Esophagus squamous epithelium (tissue), 5 donors: ENCODE measurements at regions not wholly inside any gene's neighbourhood (a gene's known extent, or its start where the extent isn't known, plus 50 kb on each side); places are given as distances from the start of the nearest gene placed in this dataset.

Experiments used
- DNase-seq: peaks from one replicate; lab custom pipeline; 2025; lab: John Stamatoyannopoulos, UW
- H3K27ac ChIP-seq, 4 donors: fragments of 200-600 bp; sonication (generic); one replicate each; pipeline ENCODE4 v1.5.1; 2016 to 2019; ENCODE audit warnings: mild to moderate bottlenecking in 1 of 4
- H3K27me3 ChIP-seq, 4 donors: fragments of 200-600 bp; sonication (generic); 1 replicate in 3 of 4; 2 replicates in 1 of 4; pipeline versions ENCODE4 v1.5.1 to v1.6.0; 2017 to 2021; ENCODE audit warnings: antibody characterized with exemption in 1 of 4
- H3K36me3 ChIP-seq, 3 donors: fragments of 200-600 bp; sonication (generic); one replicate each; pipeline ENCODE4 v1.5.1; 2016 to 2019
- H3K4me1 ChIP-seq, 3 donors: fragments of 200-600 bp; sonication (generic); one replicate each; pipeline ENCODE4 v1.5.1; 2017 to 2019
- H3K4me3 ChIP-seq, 4 donors: fragments of 200-600 bp; sonication (generic); 1 replicate in 3 of 4; 2 replicates in 1 of 4; pipeline ENCODE4 v1.5.1; 2016 to 2019; ENCODE audit warnings: mild to moderate bottlenecking in 2 of 4, moderate library complexity in 1 of 4
- H3K9me3 ChIP-seq, 3 donors: fragments of 200-600 bp; sonication (generic); one replicate each; pipeline ENCODE4 v1.5.1; 2016 to 2019
- POLR2A ChIP-seq, 4 donors: fragments of 450-650 bp; IDR thresholded peaks; one replicate each; pipeline ENCODE4 v1.6.1; 2017; ENCODE audit warnings: antibody characterized with exemption in 4 of 4, mild to moderate bottlenecking in 4 of 4, moderate library complexity in 3 of 4
- whole genome bisulfite sequencing, 2 donors: methylation state at CpG; one replicate each; pipeline ENCODE4 v1.1.5; 2018; 5-methylcytosine and 5-hydroxymethylcytosine counted together
- intact Hi-C: fragments of 100-400 bp; cut with DNase I; formaldehyde crosslinking; loops from one replicate; pipeline ENCODE4 v1.15.0; 2022
- TF ChIP-seq, protein P1 (sequence below), 6 experiments: fragments of 450-650 bp in 4 of 6; fragments of 200-600 bp in 2 of 6; sonication (generic) in 2 of 6; IDR thresholded peaks; one replicate each; pipeline ENCODE4 v1.5.1; 2016 to 2019; ENCODE audit warnings: antibody characterized with exemption in 6 of 6, mild to moderate bottlenecking in 4 of 6, moderate library complexity in 4 of 6
- donor health status: DM: yes; HTN: yes; CAD: no.

GRCh38 chr5:164187785-164188184, 682.4 kb downstream of the MAT2B start:
- H3K4me3 ChIP-seq: no peak overlapping the region
- intact Hi-C loops: no loop called here
- H3K36me3 ChIP-seq: no peaks in the 10 kb centered on the region
- 53 to 58% methylated on average over 2 of the region's 2 CpGs for WGBS, 2 donors
- TF ChIP-seq, protein P1, sequence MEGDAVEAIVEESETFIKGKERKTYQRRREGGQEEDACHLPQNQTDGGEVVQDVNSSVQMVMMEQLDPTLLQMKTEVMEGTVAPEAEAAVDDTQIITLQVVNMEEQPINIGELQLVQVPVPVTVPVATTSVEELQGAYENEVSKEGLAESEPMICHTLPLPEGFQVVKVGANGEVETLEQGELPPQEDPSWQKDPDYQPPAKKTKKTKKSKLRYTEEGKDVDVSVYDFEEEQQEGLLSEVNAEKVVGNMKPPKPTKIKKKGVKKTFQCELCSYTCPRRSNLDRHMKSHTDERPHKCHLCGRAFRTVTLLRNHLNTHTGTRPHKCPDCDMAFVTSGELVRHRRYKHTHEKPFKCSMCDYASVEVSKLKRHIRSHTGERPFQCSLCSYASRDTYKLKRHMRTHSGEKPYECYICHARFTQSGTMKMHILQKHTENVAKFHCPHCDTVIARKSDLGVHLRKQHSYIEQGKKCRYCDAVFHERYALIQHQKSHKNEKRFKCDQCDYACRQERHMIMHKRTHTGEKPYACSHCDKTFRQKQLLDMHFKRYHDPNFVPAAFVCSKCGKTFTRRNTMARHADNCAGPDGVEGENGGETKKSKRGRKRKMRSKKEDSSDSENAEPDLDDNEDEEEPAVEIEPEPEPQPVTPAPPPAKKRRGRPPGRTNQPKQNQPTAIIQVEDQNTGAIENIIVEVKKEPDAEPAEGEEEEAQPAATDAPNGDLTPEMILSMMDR (IDR thresholded peaks at IDR 0.05): no peak
- no peak for TF ChIP-seq POLR2A (IDR thresholded peaks at IDR 0.05)
- H3K27ac ChIP-seq: no peak overlapping the region
- H3K4me1 ChIP-seq: no peaks in the 10 kb centered on the region
- H3K9me3 ChIP-seq: no peaks in the 10 kb centered on the region
- no peaks in the 10 kb centered on the region for H3K27me3 ChIP-seq
- DNase-seq: no peak

- no peaks in the 10 kb centered on the region for H3K36me3 ChIP-seq
- no peak for DNase-seq
- no peaks in the 10 kb centered on the region for H3K9me3 ChIP-seq
- no peak overlapping the region for H3K4me3 ChIP-seq
- no peak for TF ChIP-seq POLR2A (IDR thresholded peaks at IDR 0.05)
- TF ChIP-seq, protein P1 (IDR thresholded peaks at IDR 0.05): no peak
- WGBS, 2 donors: 55 to 59% methylated on average over 4 of the region's 4 CpGs
- no peak overlapping the region for H3K27ac ChIP-seq
- no peaks in the 10 kb centered on the region for H3K4me1 ChIP-seq
- intact Hi-C loops: no loop called here
- H3K27me3 ChIP-seq: no peaks in the 10 kb centered on the region
Measured at GRCh38 chr5:164188733-164189148, 683.3 kb downstream of the MAT2B start.

DNA sequence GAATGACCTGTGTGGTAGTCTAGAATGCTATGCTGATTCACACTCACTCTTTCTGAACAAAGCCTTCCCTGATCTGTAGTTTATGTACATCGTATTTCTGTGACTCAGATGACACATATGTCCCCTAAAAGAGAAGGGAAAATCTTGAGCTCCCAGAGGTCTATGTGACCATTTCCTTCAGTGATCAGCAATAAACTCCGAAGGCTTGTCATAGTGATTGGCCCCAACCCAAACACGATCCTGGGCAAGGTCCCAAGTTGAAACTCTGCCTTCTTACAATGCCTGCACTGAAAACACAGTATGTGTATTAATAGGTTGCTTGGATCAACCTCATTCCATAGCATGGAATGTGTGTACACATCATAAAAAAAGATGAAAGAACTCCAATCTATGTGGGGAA, 685.8 kb downstream of the MAT2B start:
- Histone ChIP-seq H3K36me3 (no peaks in the 10 kb centered on the region), H3K4me1 (no peaks in the 10 kb centered on the region), H3K9me3 (no peaks in the 10 kb centered on the region), H3K27ac (no peak overlapping the region), H3K27me3 (no peaks in the 10 kb centered on the region), H3K4me3 (no peak overlapping the region)
- 23 to 38% methylated on average over 3 of the region's 3 CpGs for WGBS, 2 donors
- DNase-seq: no peak
- TF ChIP-seq, protein P1 (IDR thresholded peaks at IDR 0.05): no peak
- no peak for TF ChIP-seq POLR2A (IDR thresholded peaks at IDR 0.05)
- intact Hi-C loops: no loop called here

- WGBS, 2 donors: 38 to 50% methylated on average over 2 of the region's 2 CpGs
- intact Hi-C loops: no loop called here
- H3K4me1 ChIP-seq: no peaks in the 10 kb centered on the region
Measured at GRCh38 chr5:164202338-164202737, 696.9 kb downstream of the MAT2B start.

GRCh38 chr5:164203581-164204225, 698.3 kb downstream of the MAT2B start:
- Histone ChIP-seq H3K27ac (no peak overlapping the region), H3K27me3 (no peaks in the 10 kb centered on the region), H3K4me3 (no peak overlapping the region), H3K4me1 (no peaks in the 10 kb centered on the region), H3K36me3 (no peaks in the 10 kb centered on the region), H3K9me3 (no peaks in the 10 kb centered on the region)
- DNase-seq: no peak
- intact Hi-C loops: no loop called here
- TF ChIP-seq POLR2A (IDR thresholded peaks at IDR 0.05): no peak
- TF ChIP-seq, protein P1 (IDR thresholded peaks at IDR 0.05): no peak
- WGBS, 2 donors: 69 to 71% methylated on average over 4 of the region's 4 CpGs

More at GRCh38 chr5:164202338-164202737, 696.9 kb downstream of the MAT2B start:
- no peak overlapping the region for H3K4me3 ChIP-seq
- H3K36me3 ChIP-seq: no peaks in the 10 kb centered on the region
- no peak for TF ChIP-seq POLR2A (IDR thresholded peaks at IDR 0.05)
- TF ChIP-seq, protein P1 (IDR thresholded peaks at IDR 0.05): no peak
- H3K27me3 ChIP-seq: no peaks in the 10 kb centered on the region
- H3K27ac ChIP-seq: no peak overlapping the region
- H3K9me3 ChIP-seq: no peaks in the 10 kb centered on the region
- no peak for DNase-seq
